ENCODE measurements at regions not wholly inside any gene's neighbourhood (a gene's known extent, or its start where the extent isn't known, plus 50 kb on each side); places are given as distances from the start of the nearest gene placed in this dataset.

DNA sequence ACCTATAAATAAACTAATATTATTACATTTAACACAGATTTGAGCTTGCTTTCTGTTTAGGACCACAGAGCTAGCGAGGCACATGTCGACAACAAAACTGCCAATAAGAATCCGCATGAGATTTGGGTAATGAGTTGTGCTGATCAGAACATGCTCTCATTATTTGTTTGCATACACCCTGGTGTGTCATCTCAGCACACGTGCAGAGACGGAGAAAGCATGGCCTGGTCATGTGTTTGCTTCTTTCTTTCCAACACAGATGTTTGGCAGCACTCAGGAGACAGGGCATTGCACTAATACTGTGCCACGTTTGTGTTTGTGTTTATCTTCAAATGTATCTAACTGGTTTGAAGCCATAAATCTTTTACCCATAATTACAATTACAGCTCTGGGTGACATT lies 364.8 kb downstream of the ARAP2 start:
- H3K36me3 ChIP-seq (ENCODE audit: control insufficient read depth in 1 of 2, insufficient read depth in 2 of 2, low read length in 2 of 2) = no peaks in the 10 kb centered on the region
- H4K20me1 ChIP-seq (ENCODE audit: insufficient read depth) = no peaks in the 10 kb centered on the region
- ChIA-PET RAD21 (ENCODE audit: low non-redundant PET in 1 of 2, low total read pairs in 2 of 2, uncharacterized antibody in 2 of 2, unreplicated experiment in 2 of 2) (no interaction called here), CTCF (no interaction called here), POLR2A (no interaction called here)
- intact Hi-C loops (cut with micrococcal nuclease) = no loop called here
- H3K27me3 ChIP-seq (ENCODE audit: insufficient read depth, low read length) = no peaks in the 10 kb centered on the region
- no peaks in the 10 kb centered on the region for H3K9me2 ChIP-seq (ENCODE audit: insufficient read depth)
- H2AFZ ChIP-seq (ENCODE audit: low read depth, low read length, poor library complexity, severe bottlenecking) = no peak overlapping the region
- H3K4me3 ChIP-seq (replicated peaks in 1 of 2; ENCODE audit: low read depth in 1 of 2, low read length in 2 of 2) = no peak overlapping the region
- ATAC-seq (no peak), DNase-seq (ENCODE audit: low read depth, low spot score) (no peak)
- H3K9ac ChIP-seq (ENCODE audit: low read length) = no peak overlapping the region
- BruUV-seq (replicated peaks) = no TSS peak
- H3K27ac ChIP-seq (ENCODE audit: low read depth, low read length) = no peak overlapping the region
- H3K79me2 ChIP-seq (ENCODE audit: insufficient read depth, low read length) = no peaks in the 10 kb centered on the region
- no peak for TF ChIP-seq RAD21 (IDR thresholded peaks at IDR 0.05; ENCODE audit: low read depth)
- no peak for TF ChIP-seq SIN3A (IDR thresholded peaks at IDR 0.05; ENCODE audit: low read depth)
- no peak for TF ChIP-seq REST (IDR thresholded peaks at IDR 0.05; ENCODE audit: low read depth)
- TF ChIP-seq, protein P1, sequence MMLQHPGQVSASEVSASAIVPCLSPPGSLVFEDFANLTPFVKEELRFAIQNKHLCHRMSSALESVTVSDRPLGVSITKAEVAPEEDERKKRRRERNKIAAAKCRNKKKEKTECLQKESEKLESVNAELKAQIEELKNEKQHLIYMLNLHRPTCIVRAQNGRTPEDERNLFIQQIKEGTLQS (IDR thresholded peaks at IDR 0.05) = no peak
- TF ChIP-seq ELF1 (IDR thresholded peaks at IDR 0.05; ENCODE audit: borderline replicate concordance, low read depth) = no peak
- H3K4me1 ChIP-seq (ENCODE audit: control insufficient read depth in 1 of 2, insufficient read depth in 2 of 2, low read length in 2 of 2) = no peaks in the 10 kb centered on the region
- no peaks in the 10 kb centered on the region for H3K9me3 ChIP-seq (ENCODE audit: control insufficient read depth in 1 of 2, insufficient read depth in 1 of 2, low read depth in 1 of 2, low read length in 2 of 2)
- no peak overlapping the region for H3K4me2 ChIP-seq (ENCODE audit: low read length)

DNA sequence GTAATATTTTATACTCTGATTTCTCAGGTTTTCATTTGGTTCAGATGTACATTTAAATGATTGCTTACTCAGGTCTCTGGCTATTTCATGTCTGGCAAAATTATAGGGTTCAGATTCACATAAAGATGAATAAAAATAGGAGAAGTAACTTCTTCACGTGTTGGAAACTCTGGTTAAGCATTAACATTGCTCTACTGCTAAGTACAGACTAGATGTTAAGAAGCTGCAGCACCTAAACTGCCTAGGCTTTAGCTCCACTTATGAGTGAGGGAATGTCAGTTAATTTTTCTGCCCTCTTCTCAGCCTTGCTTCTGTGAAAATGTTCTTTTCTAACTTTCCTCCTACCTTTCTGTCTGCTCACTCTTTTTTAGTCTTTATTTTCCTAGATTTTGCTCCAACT lies 361.2 kb downstream of the ARAP2 start:
- Histone ChIP-seq H2AFZ (ENCODE audit: low read depth, low read length, poor library complexity, severe bottlenecking) (no peak overlapping the region), H3K9me2 (ENCODE audit: insufficient read depth) (no peaks in the 10 kb centered on the region), H3K4me2 (ENCODE audit: low read length) (no peak overlapping the region), H3K4me3 (replicated peaks in 1 of 2; ENCODE audit: low read depth in 1 of 2, low read length in 2 of 2) (no peak overlapping the region), H3K79me2 (ENCODE audit: insufficient read depth, low read length) (no peaks in the 10 kb centered on the region), H4K20me1 (ENCODE audit: insufficient read depth) (no peaks in the 10 kb centered on the region), H3K4me1 (ENCODE audit: control insufficient read depth in 1 of 2, insufficient read depth in 2 of 2, low read length in 2 of 2) (no peaks in the 10 kb centered on the region), H3K27me3 (ENCODE audit: insufficient read depth, low read length) (no peaks in the 10 kb centered on the region), H3K9me3 (ENCODE audit: control insufficient read depth in 1 of 2, insufficient read depth in 1 of 2, low read depth in 1 of 2, low read length in 2 of 2) (no peaks in the 10 kb centered on the region), H3K9ac (ENCODE audit: low read length) (no peak overlapping the region), H3K36me3 (ENCODE audit: control insufficient read depth in 1 of 2, insufficient read depth in 2 of 2, low read length in 2 of 2) (no peaks in the 10 kb centered on the region), H3K27ac (ENCODE audit: low read depth, low read length) (no peak overlapping the region)
- intact Hi-C loops (cut with micrococcal nuclease) = no loop called here
- RAD21 ChIA-PET (ENCODE audit: low non-redundant PET in 1 of 2, low total read pairs in 2 of 2, uncharacterized antibody in 2 of 2, unreplicated experiment in 2 of 2) = no interaction called here
- BruUV-seq (replicated peaks) = no TSS peak
- DNase-seq (ENCODE audit: low read depth, low spot score) = no peak
- CTCF ChIA-PET = no interaction called here
- POLR2A ChIA-PET = no interaction called here
- ATAC-seq = no peak
- TF ChIP-seq POLR2A (IDR thresholded peaks at IDR 0.05; ENCODE audit: borderline replicate concordance, extremely low read depth, insufficient read depth, insufficient read length) (no peak), YY1 (IDR thresholded peaks at IDR 0.05; ENCODE audit: extremely low read depth, insufficient replicate concordance, low read depth, low read length) (no peak), REST (IDR thresholded peaks at IDR 0.05; ENCODE audit: low read depth) (no peak), EZH2 (IDR thresholded peaks at IDR 0.05) (no peak), ZBTB33 (IDR thresholded peaks at IDR 0.05; ENCODE audit: extremely low read depth, insufficient replicate concordance, low read length) (no peak), POLR2AphosphoS5 (IDR thresholded peaks at IDR 0.05; ENCODE audit: low read depth, low read length) (no peak), TCF7L2 (IDR thresholded peaks at IDR 0.05; ENCODE audit: borderline replicate concordance, extremely low read depth, insufficient read depth, insufficient read length) (no peak)

All from HCT116 (cell line).